ENCODE measurements at regions not wholly inside any gene's neighbourhood (a gene's known extent, or its start where the extent isn't known, plus 50 kb on each side); places are given as distances from the start of the nearest gene placed in this dataset.
A peak's percentile ranks its signal among the peaks of the same experiment; 100 is the strongest.

DNA sequence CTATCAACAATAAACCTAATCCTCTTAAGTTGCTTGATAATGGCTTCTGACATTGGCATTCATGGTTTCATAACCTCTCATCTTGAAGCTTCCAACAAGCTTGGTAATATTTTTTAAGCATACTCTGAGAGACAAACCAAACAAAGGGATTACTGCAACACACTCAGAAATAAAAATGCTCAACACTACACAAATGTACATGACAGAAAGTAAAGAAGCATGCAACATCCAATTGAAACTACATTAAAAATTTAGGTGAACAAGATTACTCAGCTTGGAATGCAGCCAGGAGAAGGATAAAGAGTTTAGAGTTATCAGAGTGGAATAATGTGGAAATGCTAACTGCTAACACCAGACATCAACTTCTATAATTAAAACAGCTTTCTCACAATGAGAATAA, 1136.6 kb upstream of the PABPC4L start:
- no peak for DNase-seq (ENCODE audit: low read depth)
- no peak overlapping the region for H3K4me3 ChIP-seq (ENCODE audit: low read depth, low read length)
- TF ChIP-seq, protein P1, sequence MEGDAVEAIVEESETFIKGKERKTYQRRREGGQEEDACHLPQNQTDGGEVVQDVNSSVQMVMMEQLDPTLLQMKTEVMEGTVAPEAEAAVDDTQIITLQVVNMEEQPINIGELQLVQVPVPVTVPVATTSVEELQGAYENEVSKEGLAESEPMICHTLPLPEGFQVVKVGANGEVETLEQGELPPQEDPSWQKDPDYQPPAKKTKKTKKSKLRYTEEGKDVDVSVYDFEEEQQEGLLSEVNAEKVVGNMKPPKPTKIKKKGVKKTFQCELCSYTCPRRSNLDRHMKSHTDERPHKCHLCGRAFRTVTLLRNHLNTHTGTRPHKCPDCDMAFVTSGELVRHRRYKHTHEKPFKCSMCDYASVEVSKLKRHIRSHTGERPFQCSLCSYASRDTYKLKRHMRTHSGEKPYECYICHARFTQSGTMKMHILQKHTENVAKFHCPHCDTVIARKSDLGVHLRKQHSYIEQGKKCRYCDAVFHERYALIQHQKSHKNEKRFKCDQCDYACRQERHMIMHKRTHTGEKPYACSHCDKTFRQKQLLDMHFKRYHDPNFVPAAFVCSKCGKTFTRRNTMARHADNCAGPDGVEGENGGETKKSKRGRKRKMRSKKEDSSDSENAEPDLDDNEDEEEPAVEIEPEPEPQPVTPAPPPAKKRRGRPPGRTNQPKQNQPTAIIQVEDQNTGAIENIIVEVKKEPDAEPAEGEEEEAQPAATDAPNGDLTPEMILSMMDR (conservative IDR thresholded peaks at IDR 0.05; ENCODE audit: low read depth, low read length): no peak

GRCh38 chr4:135325264-135325663, 1123.7 kb upstream of the PABPC4L start:
- TF ChIP-seq, protein P1 (conservative IDR thresholded peaks at IDR 0.05; ENCODE audit: low read depth, low read length): no peak
- no peak for DNase-seq (ENCODE audit: low read depth)
- no peak overlapping the region for H3K4me3 ChIP-seq (ENCODE audit: low read depth, low read length)

DNA sequence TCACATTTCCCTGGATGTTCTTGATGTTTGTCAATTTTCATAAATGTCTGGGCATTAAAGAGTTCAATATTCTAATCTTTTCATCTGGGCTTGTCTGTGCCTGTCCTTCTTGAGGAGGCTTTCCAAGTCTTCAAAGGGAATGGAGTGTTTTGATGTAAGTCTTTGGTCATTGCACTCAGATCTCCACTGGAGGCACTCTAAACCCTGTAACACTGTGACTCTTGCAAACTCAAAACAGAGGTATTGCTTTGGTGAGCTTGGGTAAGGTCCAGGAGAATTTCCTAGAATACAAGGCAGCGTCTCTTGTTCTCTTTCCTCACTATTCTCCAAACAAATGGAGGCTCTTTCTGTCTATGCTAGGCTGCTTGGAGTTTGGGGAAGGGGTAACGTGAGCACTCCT, 1118.1 kb upstream of the PABPC4L start:
- no peak overlapping the region for H3K4me3 ChIP-seq (ENCODE audit: low read depth, low read length)
- peak; percentile 27 for DNase-seq (ENCODE audit: low read depth)
- TF ChIP-seq, protein P1 (conservative IDR thresholded peaks at IDR 0.05; ENCODE audit: low read depth, low read length): peak; percentile 29

- TF ChIP-seq, protein P1 (conservative IDR thresholded peaks at IDR 0.05; ENCODE audit: low read depth, low read length): no peak
- H3K4me3 ChIP-seq (ENCODE audit: low read depth, low read length): no peak overlapping the region
- no peak for DNase-seq (ENCODE audit: low read depth)
These were observed 1114.7 kb upstream of the PABPC4L start for GRCh38 chr4:135316266-135316779.

DNA sequence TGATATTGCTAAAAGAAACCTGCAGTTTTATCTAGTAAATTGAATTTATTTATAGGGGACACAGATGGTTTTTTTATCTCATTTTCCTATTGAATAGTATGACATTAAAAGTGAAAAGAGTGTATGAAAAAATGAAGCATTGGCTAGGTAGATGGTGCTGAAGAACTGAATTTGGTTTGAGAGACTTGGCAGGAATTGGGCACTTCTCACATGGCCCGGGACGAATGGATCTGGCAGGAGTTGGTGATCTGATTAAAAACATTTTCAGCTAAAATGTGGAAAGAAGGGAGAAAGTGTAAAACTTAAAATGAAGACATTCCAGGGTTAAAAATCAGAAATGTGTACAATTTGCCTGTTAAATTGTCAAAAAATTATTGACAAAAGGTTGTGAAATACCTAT, 1088.5 kb upstream of the PABPC4L start:
- H3K4me3 ChIP-seq (ENCODE audit: low read depth, low read length): no peak overlapping the region
- TF ChIP-seq, protein P1 (conservative IDR thresholded peaks at IDR 0.05; ENCODE audit: low read depth, low read length): no peak
- no peak for DNase-seq (ENCODE audit: low read depth)

DNA sequence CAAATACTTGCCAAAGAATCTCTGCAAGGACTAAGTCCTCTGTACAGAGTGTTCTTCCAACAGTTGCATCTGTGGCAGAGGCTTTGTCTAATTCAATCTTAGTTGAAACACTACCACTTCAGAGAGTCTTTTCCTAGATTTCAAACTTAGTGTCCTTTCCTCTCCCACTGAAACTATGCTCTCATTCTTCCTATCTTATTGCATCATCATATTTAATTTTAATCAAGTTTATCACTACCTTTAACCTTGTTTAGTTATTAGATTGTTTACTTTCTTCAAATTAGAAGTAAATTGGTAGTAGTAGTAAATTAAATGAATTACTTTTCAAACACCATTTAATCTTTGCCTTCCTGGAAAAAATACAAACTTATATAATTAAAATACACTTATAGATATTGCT, 1082.3 kb upstream of the PABPC4L start:
- H3K4me3 ChIP-seq (ENCODE audit: low read depth, low read length): no peak overlapping the region
- TF ChIP-seq, protein P1 (conservative IDR thresholded peaks at IDR 0.05; ENCODE audit: low read depth, low read length): no peak
- no peak for DNase-seq (ENCODE audit: low read depth)

- TF ChIP-seq, protein P1 (conservative IDR thresholded peaks at IDR 0.05; ENCODE audit: low read depth, low read length): no peak
These were observed 1081.1 kb upstream of the PABPC4L start for GRCh38 chr4:135282676-135283075.

More at GRCh38 chr4:135282676-135283075, 1081.1 kb upstream of the PABPC4L start:
- no peak overlapping the region for H3K4me3 ChIP-seq (ENCODE audit: low read depth, low read length)
- DNase-seq (ENCODE audit: low read depth): no peak

Measured in choroid plexus epithelial cell (primary cell).